ENCODE measurements at regions not wholly inside any gene's neighbourhood (a gene's known extent, or its start where the extent isn't known, plus 50 kb on each side); places are given as distances from the start of the nearest gene placed in this dataset.

DNA sequence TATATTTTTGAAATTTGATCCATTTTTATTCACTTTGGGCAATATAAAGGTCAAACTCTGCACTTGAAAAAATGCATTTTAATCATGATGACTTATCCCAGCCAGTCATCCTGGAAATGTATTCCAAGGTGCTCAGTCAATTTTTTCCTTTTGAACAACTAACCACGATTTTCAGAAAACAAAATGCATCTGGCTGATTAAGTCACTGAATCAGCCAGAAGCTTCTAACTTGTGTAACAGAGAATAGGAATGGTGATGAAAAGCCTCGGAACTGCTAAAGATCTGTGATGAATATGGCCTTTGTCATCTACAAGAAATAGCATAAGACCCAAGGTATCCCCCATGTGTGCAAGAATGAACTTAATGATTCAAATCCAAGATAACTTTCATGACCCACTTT lies 572.7 kb downstream of the EPHA4 start:
- no peak overlapping the region for H3K9ac ChIP-seq (ENCODE audit: low read depth, low read length, poor library complexity, severe bottlenecking)
- no peaks in the 10 kb centered on the region for H3K36me3 ChIP-seq (ENCODE audit: insufficient read depth, low read length)
- no peaks in the 10 kb centered on the region for H3K4me1 ChIP-seq (ENCODE audit: insufficient read depth, low read length, poor library complexity, severe bottlenecking)
- no peaks in the 10 kb centered on the region for H3K79me2 ChIP-seq (ENCODE audit: insufficient read depth, low read length)
- TF ChIP-seq EZH2phosphoT487 (IDR thresholded peaks at IDR 0.05; ENCODE audit: borderline replicate concordance), result no peak
- TF ChIP-seq, protein P1, sequence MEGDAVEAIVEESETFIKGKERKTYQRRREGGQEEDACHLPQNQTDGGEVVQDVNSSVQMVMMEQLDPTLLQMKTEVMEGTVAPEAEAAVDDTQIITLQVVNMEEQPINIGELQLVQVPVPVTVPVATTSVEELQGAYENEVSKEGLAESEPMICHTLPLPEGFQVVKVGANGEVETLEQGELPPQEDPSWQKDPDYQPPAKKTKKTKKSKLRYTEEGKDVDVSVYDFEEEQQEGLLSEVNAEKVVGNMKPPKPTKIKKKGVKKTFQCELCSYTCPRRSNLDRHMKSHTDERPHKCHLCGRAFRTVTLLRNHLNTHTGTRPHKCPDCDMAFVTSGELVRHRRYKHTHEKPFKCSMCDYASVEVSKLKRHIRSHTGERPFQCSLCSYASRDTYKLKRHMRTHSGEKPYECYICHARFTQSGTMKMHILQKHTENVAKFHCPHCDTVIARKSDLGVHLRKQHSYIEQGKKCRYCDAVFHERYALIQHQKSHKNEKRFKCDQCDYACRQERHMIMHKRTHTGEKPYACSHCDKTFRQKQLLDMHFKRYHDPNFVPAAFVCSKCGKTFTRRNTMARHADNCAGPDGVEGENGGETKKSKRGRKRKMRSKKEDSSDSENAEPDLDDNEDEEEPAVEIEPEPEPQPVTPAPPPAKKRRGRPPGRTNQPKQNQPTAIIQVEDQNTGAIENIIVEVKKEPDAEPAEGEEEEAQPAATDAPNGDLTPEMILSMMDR (conservative IDR thresholded peaks at IDR 0.05; ENCODE audit: low read length), result no peak
- no peaks in the 10 kb centered on the region for H3F3A ChIP-seq (ENCODE audit: low read depth)
- H3K4me2 ChIP-seq (ENCODE audit: low read depth, low read length, poor library complexity, severe bottlenecking), result no peak overlapping the region
- H3K9me3 ChIP-seq (ENCODE audit: insufficient read depth, low read depth, low read length), result no peaks in the 10 kb centered on the region
- H3K9me2 ChIP-seq (replicated peaks; ENCODE audit: low read depth, low read length), result no peaks in the 10 kb centered on the region
- H2AFZ ChIP-seq (ENCODE audit: low read length), result no peak overlapping the region
- no peaks in the 10 kb centered on the region for H3K27me3 ChIP-seq (ENCODE audit: insufficient read depth, low read length, poor library complexity, severe bottlenecking)
- no peak overlapping the region for H3K4me3 ChIP-seq (ENCODE audit: low read length, poor library complexity, severe bottlenecking)
- no peaks in the 10 kb centered on the region for H4K20me1 ChIP-seq (ENCODE audit: insufficient read depth, low read length, poor library complexity, severe bottlenecking)

DNA sequence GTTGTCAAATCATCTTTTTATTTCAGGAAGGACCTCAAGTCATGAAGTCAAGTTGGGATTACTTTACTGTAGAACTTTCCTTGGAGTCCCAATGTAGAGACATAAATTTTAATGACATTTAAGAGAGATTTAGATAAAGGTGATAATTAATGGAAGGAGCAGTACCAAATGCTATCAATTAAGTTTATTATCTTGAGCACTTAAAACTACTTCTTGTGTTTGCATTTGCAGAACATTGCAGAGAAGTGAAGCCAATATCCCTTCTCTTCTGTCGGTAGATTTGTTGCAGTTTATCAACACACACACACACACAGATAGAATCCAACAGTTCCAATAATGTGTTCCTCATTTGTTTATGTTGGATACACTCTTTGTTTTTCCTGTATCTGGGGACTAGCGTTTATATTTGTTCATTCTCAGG lies 570.7 kb downstream of the EPHA4 start:
- H2AFZ ChIP-seq (ENCODE audit: low read length), result no peak overlapping the region
- H3K4me2 ChIP-seq (ENCODE audit: low read depth, low read length, poor library complexity, severe bottlenecking), result no peak overlapping the region
- H3K4me3 ChIP-seq (ENCODE audit: low read length, poor library complexity, severe bottlenecking), result no peak overlapping the region
- H3K9me2 ChIP-seq (replicated peaks; ENCODE audit: low read depth, low read length), result no peaks in the 10 kb centered on the region
- TF ChIP-seq EZH2phosphoT487 (IDR thresholded peaks at IDR 0.05; ENCODE audit: borderline replicate concordance), result no peak
- TF ChIP-seq, protein P1 (conservative IDR thresholded peaks at IDR 0.05; ENCODE audit: low read length), result no peak
- H3K9ac ChIP-seq (ENCODE audit: low read depth, low read length, poor library complexity, severe bottlenecking), result no peak overlapping the region
- H3K79me2 ChIP-seq (ENCODE audit: insufficient read depth, low read length), result no peaks in the 10 kb centered on the region
- no peaks in the 10 kb centered on the region for H3K4me1 ChIP-seq (ENCODE audit: insufficient read depth, low read length, poor library complexity, severe bottlenecking)
- no peaks in the 10 kb centered on the region for H4K20me1 ChIP-seq (ENCODE audit: insufficient read depth, low read length, poor library complexity, severe bottlenecking)
- no peaks in the 10 kb centered on the region for H3F3A ChIP-seq (ENCODE audit: low read depth)
- H3K9me3 ChIP-seq (ENCODE audit: insufficient read depth, low read depth, low read length), result no peaks in the 10 kb centered on the region
- no peaks in the 10 kb centered on the region for H3K36me3 ChIP-seq (ENCODE audit: insufficient read depth, low read length)
- no peaks in the 10 kb centered on the region for H3K27me3 ChIP-seq (ENCODE audit: insufficient read depth, low read length, poor library complexity, severe bottlenecking)

DNA sequence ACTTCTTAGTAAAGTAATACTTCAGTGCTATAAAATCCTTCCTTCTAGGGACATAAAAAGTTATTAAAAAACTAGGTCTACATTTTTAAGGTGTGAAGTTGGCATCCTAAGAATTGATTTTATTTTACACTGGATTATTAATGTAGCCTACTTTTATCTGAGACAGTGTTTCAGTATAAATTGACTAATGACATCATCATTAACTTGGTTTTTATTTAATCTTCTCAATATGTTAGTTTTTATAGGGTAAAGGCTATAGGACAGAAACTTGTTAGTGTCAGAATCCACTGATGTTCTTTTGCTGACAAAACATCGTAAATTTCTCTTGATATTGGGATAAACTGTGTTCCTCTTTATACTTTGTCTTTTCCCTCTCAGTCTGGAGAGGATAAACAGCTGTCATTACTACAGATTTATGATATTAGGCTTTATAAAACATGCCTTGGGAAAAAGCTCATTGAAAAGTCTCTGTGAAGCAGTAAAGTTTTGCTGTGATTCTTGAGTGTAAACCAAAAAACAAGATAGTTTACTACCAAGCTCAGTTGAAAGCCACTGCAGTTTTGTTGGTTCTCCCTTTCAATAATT lies 569.9 kb downstream of the EPHA4 start:
- Histone ChIP-seq H4K20me1 (ENCODE audit: insufficient read depth, low read length, poor library complexity, severe bottlenecking) (no peaks in the 10 kb centered on the region), H3K27me3 (ENCODE audit: insufficient read depth, low read length, poor library complexity, severe bottlenecking) (no peaks in the 10 kb centered on the region), H3K4me1 (ENCODE audit: insufficient read depth, low read length, poor library complexity, severe bottlenecking) (no peaks in the 10 kb centered on the region), H3K4me3 (ENCODE audit: low read length, poor library complexity, severe bottlenecking) (no peak overlapping the region), H3K9me2 (replicated peaks; ENCODE audit: low read depth, low read length) (no peaks in the 10 kb centered on the region), H3K4me2 (ENCODE audit: low read depth, low read length, poor library complexity, severe bottlenecking) (no peak overlapping the region), H3K36me3 (ENCODE audit: insufficient read depth, low read length) (no peaks in the 10 kb centered on the region), H3K9ac (ENCODE audit: low read depth, low read length, poor library complexity, severe bottlenecking) (no peak overlapping the region), H3K79me2 (ENCODE audit: insufficient read depth, low read length) (no peaks in the 10 kb centered on the region), H2AFZ (ENCODE audit: low read length) (no peak overlapping the region), H3K9me3 (ENCODE audit: insufficient read depth, low read depth, low read length) (no peaks in the 10 kb centered on the region), H3F3A (ENCODE audit: low read depth) (no peaks in the 10 kb centered on the region)
- TF ChIP-seq, protein P1 (conservative IDR thresholded peaks at IDR 0.05; ENCODE audit: low read length), result no peak

Measured in Loucy (cell line).